Activated CD4-positive, alpha-beta T cell treated with anti-CD3 and anti-CD28 coated beads, Interleukin-2, amount 50 U/mL, for 4 hours (primary cell): ENCODE measurements at regions not wholly inside any gene's neighbourhood (a gene's known extent, or its start where the extent isn't known, plus 50 kb on each side); places are given as distances from the start of the nearest gene placed in this dataset.
"Not testable (repeated sequence)": the region's sequence is repeated elsewhere in the genome, so short reads cannot be mapped to it uniquely, and the experiment has no call there.

Experiments used
- DNase-seq, 2 experiments: peaks; one replicate each; pipeline ENCODE4 v3.0.0-alpha.2; 2020

DNA sequence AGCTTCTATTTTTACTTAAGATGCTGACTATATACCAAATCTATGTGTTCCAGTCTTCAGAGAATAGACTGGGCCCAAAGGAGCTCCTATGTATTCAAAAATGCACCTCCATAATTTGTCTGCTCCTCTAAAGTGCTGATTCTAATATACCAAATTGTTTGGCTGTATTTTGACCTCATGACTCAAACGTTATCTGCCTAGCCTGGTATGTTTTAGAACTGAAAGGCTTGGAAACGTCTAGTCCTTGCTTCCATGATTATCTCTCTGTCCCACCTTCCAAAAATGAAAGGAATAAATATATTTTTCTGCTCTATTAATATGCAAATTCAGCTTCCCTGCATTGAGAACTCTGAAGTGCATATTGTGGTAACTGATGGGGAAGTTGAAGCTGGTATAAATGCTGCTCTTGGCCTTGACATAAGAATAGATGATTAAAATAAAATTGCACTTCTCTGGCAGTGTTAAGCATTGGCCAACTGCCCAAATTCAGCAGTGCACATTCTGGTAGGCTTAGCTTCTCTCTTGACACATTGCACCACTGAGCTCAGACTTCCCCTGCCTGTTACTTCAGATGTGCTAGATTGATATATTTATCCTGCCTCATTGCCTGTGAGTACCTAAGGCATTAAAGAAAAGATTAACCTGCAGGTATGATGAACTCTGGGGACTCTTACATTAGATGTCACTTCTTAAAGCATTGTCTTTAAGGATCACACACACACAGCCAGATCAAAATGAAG, 882.3 kb downstream of the RPS29 start:
- no peak for DNase-seq

DNA sequence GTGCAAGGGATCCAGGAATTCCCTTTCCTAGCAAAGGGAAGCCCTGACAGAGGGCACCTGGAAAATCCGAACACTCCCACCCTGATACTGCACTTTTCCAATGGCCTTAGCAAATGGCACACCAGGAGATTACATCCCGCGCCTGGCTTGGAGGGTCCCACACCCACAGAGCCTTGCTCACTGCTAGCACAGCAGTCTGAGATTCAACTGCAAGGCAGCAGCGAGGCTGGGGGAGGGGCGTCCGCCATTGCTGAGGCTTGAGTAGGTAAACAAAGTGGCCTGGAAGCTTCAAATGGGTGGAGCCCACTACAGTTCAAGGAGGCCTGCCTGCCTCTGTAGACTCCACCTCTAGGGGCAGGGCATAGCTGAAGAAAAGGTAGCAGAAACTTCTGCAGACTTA, 888.8 kb downstream of the RPS29 start:
- not testable (repeated sequence) for DNase-seq

DNA sequence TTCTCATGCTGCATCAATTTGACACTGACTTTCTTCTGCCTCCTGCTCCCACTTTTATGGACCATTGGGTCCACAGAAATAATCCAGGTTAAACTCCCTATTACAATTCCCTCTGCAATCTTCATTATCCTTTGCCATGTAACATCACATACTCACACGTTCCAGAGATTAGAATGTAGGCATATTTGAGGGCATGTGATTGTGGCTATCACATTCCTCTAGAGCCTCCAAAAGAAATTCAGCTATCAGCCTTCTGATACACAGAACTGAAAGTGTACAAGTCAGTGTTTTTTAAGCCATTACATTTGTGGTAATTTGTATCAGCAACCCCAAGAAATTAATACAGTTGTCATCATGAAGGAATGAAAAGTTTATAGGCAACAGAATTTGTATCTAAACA, 892.4 kb downstream of the RPS29 start:
- no peak for DNase-seq

DNA sequence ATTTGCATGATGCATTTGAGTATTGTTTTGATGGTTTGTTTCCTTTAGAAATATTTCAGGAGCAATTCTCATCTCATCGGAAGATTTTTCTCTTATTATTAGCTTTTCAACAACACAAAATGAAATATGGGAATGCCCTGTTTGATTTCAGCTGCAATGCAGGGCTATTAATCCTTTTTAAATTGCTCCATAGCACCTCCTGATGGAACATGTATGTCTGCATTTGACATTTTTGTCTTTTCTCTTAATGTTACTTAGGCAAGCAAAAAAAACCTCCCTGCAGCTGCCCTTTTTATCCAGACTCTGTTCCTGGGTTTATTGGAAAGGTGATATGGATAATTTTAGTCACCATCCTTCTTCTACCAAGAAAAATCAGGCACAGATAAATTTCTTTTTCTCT, 895.8 kb downstream of the RPS29 start:
- no peak for DNase-seq

DNA sequence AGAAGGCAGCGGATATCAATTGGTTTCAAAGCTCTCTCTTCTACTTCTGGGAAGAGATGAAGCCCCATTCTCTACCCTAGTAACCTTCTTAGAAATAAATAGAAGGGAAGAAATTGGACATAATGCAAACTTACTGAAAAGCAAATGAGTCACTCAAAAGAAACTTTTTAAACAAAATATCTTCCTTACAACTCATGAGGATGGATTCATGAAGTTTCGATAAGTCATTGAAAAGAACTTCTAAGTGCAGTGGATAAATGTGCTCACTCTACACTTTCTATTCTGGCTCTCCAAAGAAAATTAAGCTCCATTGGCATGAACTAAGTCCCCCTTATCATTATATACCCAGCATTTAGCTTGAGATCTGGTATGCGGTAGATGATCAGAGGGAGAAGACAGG, 899.5 kb downstream of the RPS29 start:
- DNase-seq: no peak

DNA sequence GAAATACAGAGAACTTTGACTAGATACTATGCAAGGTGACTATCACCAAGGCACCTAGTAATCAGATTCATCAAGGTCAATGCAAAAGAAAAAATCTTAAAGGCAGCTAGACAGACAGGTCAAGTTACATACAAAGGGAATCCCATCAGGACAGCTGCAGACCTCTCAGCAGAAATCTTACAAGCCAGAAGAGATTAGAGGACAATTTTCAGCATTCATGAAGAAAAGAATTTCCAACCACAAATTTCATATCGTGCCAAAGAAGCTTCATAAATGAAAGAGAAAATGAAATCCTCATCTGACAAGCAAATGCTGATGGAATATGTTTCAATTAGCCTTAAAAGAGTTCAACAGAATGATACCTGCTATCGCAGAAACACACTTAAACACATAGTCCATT, 913.7 kb downstream of the RPS29 start:
- DNase-seq: no peak

DNA sequence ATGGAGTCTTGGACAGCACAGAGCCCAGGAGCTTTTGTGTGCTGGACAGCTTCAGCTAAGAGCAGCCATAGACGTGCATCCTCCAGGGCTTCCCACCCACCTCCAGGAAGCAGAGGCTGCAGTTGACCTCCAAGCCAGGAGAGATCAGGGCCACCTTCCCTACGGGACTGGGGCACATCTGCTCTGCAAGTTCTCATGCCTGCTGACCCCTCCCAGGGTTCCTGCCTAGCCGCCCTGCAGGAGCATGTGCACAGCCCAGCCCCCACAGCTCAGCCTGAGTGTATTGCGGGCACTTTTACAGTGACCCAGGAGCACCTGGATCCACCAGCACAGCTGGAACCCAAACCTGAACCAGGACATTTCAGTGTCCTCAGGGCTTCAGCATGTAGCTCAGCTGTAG, 915.2 kb downstream of the RPS29 start:
- DNase-seq: no peak

DNA sequence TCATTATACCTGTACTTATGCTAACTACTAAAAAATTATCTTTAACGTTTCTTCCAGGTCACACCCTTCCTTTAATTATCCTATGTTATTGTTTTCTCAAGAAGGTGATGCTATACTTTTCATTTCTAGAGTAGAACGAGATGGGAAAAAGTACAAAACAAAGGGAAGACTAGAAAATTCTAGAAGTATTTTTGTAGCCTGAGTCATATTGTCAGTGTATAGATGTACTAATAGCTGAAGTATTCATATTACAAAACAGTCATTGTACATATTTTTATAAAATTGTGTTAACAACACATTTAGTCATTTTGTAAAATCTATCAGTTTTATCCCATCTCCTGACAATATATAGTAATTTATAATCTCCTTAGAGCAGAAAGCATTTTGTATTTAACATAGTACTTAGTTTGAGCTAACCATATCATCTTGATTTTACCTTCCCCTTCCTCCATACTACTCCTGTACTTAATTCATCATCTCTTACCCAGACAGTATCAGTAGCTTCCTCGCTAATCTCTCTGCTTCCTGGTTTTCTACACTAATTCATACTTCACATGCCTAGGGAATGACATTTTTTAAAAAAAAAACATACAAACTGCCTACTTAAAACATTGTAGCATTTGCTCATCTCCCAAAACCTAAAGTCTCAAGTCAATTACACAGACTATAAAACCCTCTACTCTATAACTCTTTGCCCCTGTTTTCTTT, 920.9 kb downstream of the RPS29 start:
- DNase-seq: no peak

DNA sequence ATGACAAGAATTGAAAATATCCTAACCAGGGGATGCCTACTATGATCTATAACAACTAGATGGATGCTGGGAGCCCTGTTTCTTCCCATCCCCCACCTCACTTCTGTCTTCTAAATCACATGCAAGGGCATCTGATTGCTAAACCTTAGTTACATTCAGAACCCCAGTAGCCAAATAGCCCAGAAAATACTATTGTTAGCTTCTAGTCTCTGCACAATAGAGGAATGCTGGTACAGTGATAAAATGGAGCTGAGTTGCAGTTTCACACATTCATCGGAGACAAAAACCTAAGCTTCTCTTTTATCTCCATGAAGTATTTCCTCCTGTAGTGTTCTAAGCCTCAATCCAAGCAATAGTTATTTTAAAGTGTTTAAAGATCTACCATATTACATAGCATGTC, 942.9 kb downstream of the RPS29 start:
- no peak for DNase-seq

DNA sequence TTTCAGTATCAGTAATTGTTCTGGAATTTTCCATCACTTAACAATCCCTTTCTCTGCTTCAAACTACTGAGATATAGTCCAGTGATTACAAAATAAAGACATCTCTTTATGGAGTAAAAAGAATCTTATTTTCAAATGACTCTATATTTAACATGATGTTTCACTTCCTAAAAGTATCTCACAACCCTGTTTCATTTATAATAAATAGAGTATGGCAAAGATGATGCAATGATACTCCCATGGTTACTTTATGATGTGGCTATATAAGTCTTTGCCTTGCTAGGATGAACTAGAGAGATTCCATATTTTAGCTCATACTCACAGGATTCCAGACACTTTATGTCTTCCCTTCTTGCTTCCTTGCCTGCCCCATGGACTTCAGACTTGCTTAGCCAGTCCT, 953.5 kb upstream of the MDGA2 start:
- DNase-seq: no peak

DNA sequence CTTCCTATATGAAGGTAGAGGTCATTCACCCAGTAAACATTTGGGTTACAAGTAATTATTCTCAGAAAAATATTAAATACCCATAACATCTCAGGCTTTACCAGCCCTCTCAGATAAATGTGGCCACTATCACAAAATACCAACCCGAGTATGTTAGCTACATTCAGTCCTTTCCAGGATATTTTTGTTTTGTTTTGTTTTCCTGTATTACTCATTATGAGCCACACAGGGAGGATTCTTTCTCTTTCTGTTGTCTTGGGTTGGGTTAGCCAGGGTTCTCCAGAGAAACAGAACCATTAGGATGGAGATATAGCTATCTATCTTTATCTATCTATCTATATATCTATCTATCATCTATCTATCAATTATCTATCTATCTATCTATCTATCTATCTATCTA, 947.6 kb upstream of the MDGA2 start:
- DNase-seq: no peak

DNA sequence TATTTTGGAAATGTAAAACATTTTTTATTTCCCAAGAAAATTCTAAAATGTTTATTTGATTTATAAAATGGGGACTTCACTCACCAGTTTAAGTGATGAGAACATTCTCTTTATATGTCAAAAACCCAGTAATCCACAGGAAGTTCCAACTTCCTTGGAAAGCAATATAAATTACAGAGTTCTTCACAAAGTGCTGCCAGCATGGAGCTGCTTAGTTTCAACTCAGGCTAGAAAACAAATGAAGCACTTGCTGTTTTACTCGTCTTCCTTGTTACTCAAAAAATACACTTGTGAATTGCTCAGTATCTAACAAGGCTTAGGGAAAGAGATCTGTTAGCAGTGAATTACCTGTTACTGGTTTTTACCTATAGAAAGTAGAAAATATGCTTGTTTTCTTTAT, 942.7 kb upstream of the MDGA2 start:
- DNase-seq: no peak

DNA sequence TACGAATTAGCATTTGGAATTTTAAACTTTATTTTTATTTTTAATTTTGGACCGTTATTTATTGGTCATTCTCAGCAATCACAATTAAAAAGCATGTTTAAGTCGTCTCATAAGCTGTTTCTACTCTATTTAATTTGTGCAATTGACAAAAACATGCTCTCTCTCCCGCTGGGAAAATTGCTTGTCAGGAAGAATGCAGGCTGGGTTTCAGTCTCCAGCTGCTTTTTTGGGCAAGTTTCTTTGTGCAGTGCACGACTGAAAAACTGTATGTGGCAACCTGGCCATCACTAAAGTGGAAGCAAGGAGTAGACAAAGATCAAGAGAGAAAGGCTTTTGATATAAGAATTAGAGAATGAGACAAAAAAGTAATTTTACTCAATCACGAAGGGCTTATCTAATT, 941.5 kb upstream of the MDGA2 start:
- DNase-seq: no peak

DNA sequence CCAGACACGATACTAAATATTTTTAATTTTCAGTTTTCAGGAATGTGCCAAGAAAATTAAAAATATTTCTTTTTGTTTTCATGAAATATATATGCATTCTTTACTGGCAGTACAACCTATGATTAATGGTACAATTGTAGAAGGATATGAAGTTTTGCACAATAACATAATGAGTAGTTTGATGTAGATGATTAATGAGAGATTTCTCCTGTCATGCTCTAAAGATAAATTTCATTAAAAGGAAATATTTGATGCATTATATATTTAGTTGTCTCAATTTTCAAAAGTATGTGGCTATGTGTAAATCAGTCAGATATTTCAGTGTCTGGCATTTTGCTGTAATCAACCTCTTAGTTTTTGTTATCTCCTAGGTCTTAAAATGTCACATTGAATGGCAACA, 940.2 kb upstream of the MDGA2 start:
- DNase-seq: no peak

DNA sequence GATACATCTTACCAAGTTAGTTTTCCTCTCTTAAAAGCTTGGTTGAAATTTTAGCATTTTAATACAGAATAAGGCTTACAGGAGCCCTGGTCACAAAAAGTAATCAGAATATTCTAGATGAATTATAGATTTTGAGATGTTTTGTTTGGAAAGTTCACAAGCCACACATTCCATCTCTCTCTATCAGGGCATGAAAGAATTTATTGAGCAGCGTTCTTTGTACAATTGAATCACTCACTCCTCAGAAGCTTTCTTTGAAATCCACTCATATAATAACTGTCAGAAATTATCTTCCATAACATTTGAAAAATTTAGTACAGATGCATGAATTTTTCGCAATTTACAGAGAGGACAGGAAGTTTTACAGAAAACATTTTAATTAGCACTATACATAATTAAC, 938.6 kb upstream of the MDGA2 start:
- no peak for DNase-seq

DNA sequence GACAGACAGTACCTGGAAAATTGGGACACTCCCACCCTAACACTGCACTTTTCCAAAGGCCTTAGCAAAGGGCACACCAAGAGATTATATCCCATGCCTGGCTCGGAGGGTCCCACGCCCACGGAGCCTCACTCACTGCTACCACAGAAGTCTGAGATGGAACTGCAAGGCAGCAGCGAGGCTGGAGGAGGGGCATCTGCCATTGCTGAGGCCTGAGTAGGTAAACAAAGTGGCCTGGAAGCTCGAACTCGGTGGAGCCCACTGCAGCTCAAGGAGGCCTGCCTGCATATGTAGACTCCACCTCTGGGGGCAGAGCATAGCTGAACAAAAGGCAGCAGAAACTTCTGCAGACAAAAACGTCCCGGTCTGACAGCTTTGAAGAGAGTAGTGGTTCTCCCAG, 931.6 kb upstream of the MDGA2 start:
- DNase-seq: not testable (repeated sequence)

DNA sequence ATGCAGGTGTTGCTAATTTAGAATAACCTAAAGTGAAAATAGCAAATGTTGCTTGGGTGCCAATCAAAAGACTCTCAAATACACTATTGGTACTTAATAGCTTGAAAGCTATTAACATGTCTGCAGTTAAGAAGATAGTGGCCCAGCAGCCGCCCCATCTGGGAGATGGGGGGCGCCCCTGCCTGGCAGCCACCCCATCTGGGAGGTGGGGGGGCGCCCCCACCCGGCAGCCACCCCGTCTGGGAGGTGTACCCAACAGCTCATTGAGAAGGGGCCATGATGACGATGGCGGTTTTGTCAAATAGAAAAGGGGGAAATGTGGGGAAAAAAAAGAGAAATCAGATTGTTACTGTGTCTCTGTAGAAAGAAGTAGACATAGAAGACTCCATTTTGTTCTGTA, 923.1 kb upstream of the MDGA2 start:
- DNase-seq: no peak

DNA sequence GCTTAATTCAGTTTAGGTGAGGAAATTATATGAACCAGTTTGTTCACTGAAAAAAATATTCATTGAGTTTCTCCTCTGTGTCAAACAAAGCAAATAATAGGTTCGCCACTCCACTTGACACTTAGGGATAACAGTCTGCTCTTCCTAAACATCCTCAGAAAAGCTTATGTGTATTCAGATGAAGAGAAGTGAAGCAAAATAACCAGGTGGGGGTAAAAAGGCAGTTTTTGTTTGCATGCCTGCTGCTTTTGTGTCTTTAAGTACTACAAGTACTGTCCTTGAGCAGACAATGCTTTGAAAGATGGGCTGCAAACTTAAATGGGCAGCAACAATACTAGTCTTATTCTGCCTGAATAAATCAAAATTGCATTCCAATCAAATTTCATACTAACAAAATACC, 910.7 kb upstream of the MDGA2 start:
- DNase-seq: no peak

DNA sequence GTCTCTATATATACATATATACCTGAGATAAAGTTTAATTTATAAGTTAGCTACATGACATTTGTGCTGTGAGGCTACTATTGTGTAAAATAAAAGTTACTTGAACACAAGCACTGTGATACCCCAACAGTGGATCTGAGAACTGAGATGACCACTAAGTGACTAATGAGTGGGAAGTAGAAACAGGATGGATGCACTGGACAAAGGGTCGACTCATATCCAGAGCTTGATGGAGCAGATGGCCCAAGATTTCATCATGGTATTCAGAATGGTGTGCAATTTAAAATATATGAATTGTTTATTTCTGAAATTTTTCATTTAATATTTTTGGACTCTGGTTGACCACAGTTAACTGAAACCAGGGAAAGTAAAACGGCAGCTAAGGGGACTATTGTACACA, 908.6 kb upstream of the MDGA2 start:
- DNase-seq: no peak

DNA sequence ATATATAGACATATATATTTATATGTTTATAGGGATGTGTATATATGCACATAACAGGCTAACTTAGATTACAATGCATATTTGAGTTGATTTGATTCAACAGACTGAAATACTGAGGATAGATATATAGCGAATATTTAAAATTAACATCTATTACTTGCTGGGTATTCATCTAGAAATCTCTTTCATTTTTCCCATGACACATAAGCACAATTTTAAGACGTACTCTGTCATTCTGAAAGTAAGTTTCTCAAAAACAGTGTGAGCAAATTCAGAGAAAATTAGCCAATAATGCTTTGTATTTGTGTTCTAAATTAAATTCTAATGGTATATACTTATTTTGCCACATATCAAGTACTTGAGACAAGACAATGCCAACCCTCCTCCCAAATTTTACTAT, 907.5 kb upstream of the MDGA2 start:
- no peak for DNase-seq

DNA sequence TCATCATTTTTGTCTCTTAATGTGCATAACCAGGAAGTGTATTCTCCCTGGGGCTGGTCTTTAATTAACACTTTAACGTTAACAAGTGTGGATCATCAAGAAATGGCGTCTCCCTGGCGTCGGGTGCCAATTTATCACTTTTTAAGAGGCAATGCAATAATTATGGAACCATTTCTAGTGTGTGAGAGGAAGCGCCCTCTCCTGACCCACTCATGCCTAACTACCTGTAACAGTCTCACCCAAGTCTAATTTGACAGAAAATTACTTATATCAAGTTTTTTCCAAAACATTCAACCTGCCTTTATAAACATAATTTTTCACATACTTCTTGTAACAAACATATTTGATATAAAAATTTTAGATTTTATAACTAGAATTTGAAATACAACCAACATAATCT, 905.3 kb upstream of the MDGA2 start:
- DNase-seq: no peak

DNA sequence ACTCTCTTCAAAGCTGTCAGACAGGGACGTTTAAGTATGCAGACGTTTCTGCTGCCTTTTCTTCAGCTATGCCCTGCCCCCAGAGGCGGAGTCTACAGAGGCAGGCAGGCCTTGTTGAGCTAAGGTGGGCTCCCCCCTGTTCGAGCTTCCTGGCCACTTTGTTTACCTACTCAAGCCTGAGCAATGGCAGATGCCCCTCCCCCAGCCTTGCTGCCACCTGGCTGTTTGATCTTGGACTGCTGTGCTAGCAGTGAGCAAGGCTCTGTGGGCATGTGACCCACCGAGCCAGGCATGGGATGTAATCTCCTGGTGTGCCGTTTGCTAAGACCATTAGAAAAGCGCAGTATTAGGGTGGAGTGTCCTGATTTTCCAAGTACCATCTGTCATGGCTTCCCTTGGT, 900.4 kb upstream of the MDGA2 start:
- no peak for DNase-seq

DNA sequence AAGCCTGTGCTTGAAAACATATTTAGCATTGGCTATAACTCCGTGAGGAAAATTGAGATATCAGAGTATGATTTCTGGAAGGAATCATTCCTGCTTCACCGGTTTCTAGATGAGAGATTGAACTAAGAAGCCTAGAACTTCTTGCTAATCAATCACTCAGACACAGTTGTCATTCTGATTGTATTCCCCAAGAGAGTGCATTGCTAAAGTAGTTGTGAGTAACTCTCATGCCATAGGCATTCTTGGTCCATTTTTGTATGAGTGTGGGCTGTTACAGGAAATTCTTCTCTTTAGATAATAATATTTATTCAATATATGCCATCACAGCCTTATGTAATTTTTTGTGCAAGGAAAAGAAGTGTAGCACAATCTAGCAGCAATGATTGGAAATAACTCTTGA, 893.3 kb upstream of the MDGA2 start:
- no peak for DNase-seq

DNA sequence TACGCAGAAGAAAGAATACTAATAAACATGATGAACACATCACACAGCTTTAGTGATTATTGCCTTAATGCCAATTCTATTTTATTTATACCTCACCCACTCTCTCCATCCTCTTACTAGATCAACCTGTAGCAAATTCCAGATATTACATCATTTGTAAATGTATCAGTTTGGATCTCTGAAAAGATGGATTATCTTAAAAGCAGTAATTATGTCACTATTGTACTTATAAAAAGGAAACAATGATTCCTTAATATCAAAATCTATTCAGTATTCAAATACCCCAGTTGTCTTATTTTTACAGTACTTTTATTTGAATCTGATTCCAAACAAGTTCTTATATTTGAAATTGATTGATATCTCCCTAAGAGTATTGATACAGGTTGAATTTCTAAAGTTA, 892.8 kb upstream of the MDGA2 start:
- no peak for DNase-seq

DNA sequence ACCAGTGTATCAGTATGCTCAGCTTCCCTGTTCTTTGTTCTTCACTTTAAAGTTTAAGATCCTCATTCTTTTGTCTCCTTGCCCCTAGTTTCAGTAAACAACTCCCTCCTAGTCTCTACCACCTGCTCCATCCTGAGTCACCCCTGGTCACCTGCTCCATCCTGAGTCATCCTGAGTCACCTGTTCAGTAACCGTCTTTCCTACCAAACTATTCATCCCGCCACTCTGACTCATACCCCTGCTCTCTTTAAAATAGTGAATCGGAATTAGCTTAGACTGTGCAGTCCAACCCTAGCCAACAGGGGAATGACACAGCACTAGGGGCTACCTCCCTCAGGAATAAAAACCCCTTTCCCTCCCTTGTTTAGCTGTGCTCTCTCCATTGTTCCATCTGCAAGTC, 888.1 kb upstream of the MDGA2 start:
- DNase-seq: no peak
